Nephron (organoid): ENCODE measurements at regions not wholly inside any gene's neighbourhood (a gene's known extent, or its start where the extent isn't known, plus 50 kb on each side); places are given as distances from the start of the nearest gene placed in this dataset.

Experiments
- H3K27ac Mint-ChIP-seq, 3 experiments: 2 replicates each; pipeline ENCODE4 v1.8.0; 2020; ENCODE audit warnings: mixed read lengths in 3 of 3, mild to moderate bottlenecking in 2 of 3, moderate library complexity in 1 of 3
- H3K27me3 Mint-ChIP-seq: 2 replicates; pipeline ENCODE4 v1.8.0; 2021; ENCODE audit warnings: low read depth, mild to moderate bottlenecking, moderate library complexity, mixed read lengths
- H3K36me3 Mint-ChIP-seq: 2 replicates; pipeline ENCODE4 v1.8.0; 2020; ENCODE audit warnings: low read depth, mixed read lengths
- H3K4me1 Mint-ChIP-seq: 2 replicates; pipeline ENCODE4 v1.8.0; 2020; ENCODE audit warnings: mixed read lengths
- H3K4me3 Mint-ChIP-seq, 3 experiments: 2 replicates each; pipeline ENCODE4 v1.8.0; 2020; ENCODE audit warnings: mild to moderate bottlenecking in 3 of 3, mixed read lengths in 3 of 3, moderate library complexity in 2 of 3
- H3K9me3 Mint-ChIP-seq: 2 replicates; pipeline ENCODE4 v1.8.0; 2020; ENCODE audit warnings: mixed read lengths
- TF ChIP-seq, protein P1 (sequence below), 3 experiments: fragments of 200-600 bp; sonication (generic); IDR thresholded peaks; one replicate each; pipeline ENCODE4 v1.5.0; 2021; ENCODE audit warnings: antibody characterized with exemption in 3 of 3; ENCODE audit not compliant: unreplicated experiment in 3 of 3

GRCh38 chr6:165010556-165011535, 298.6 kb downstream of the C6orf118 start:
- Mint-ChIP-seq H3K27me3 (peaks cover 7% of the 10 kb centered on the region), H3K27ac (no peak overlapping the region), H3K36me3 (no peaks in the 10 kb centered on the region), H3K4me1 (peaks cover 5% of the 10 kb centered on the region), H3K4me3 (no peak overlapping the region), H3K9me3 (peaks cover 4% of the 10 kb centered on the region)
- TF ChIP-seq, protein P1, sequence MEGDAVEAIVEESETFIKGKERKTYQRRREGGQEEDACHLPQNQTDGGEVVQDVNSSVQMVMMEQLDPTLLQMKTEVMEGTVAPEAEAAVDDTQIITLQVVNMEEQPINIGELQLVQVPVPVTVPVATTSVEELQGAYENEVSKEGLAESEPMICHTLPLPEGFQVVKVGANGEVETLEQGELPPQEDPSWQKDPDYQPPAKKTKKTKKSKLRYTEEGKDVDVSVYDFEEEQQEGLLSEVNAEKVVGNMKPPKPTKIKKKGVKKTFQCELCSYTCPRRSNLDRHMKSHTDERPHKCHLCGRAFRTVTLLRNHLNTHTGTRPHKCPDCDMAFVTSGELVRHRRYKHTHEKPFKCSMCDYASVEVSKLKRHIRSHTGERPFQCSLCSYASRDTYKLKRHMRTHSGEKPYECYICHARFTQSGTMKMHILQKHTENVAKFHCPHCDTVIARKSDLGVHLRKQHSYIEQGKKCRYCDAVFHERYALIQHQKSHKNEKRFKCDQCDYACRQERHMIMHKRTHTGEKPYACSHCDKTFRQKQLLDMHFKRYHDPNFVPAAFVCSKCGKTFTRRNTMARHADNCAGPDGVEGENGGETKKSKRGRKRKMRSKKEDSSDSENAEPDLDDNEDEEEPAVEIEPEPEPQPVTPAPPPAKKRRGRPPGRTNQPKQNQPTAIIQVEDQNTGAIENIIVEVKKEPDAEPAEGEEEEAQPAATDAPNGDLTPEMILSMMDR (IDR thresholded peaks at IDR 0.05; ENCODE audit: unreplicated experiment in 3 of 3), result no peak

- Mint-ChIP-seq H3K27ac (no peak overlapping the region), H3K36me3 (peaks cover 3% of the 10 kb centered on the region), H3K4me3 (no peak overlapping the region), H3K9me3 (peaks cover 8% of the 10 kb centered on the region), H3K4me1 (peaks cover 5% of the 10 kb centered on the region), H3K27me3 (peaks cover 4% of the 10 kb centered on the region)
- TF ChIP-seq, protein P1 (IDR thresholded peaks at IDR 0.05; ENCODE audit: unreplicated experiment in 3 of 3), result no peak
These were observed 300.4 kb downstream of the C6orf118 start for GRCh38 chr6:165008971-165009370.

DNA sequence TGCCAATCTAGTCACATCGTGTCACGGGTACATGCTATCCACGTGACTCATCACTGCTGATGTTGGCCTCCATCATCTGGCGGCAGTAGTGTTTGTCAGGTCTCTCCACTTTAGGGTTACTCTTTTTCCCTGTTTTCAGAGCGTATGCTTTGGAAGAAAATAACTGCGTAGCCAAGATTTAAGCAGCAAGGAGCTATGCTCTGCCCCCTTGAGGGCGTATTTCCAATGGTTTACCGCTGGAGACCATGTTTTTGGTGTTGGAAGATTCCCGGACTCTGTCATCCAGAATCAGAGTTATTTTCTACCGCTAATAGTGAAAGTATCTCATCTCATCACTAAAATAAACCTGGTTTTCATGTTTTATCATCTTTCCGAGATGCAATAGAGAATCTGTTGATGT, 306.5 kb downstream of the C6orf118 start:
- H3K27ac Mint-ChIP-seq, result no peak overlapping the region
- H3K27me3 Mint-ChIP-seq, result no peaks in the 10 kb centered on the region
- TF ChIP-seq, protein P1 (IDR thresholded peaks at IDR 0.05; ENCODE audit: unreplicated experiment in 3 of 3), result no peak
- H3K4me1 Mint-ChIP-seq, result no peaks in the 10 kb centered on the region
- peaks cover 3% of the 10 kb centered on the region for H3K36me3 Mint-ChIP-seq
- H3K4me3 Mint-ChIP-seq, result no peak overlapping the region
- H3K9me3 Mint-ChIP-seq, result peaks cover 16% of the 10 kb centered on the region

DNA sequence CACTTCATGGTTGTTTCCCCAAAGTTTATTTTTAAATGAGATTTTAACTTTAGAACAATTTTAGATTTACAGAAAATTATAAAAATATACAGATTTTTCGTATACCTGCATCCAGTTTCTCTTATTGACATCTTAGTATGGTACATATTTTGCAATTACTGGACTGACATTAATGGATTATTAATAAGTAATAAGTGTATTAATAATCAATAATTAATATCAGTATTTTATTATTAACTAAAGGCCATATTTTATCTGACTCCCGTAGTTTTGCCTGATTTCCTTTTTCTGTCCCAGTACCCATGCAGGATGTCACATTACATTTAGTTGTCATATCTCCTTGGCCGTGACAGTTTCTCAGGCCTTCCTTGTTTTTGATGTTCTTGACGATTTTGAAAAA, 307.0 kb downstream of the C6orf118 start:
- TF ChIP-seq, protein P1 (IDR thresholded peaks at IDR 0.05; ENCODE audit: unreplicated experiment in 3 of 3), result no peak
- no peaks in the 10 kb centered on the region for H3K4me1 Mint-ChIP-seq
- H3K27ac Mint-ChIP-seq, result no peak overlapping the region
- H3K4me3 Mint-ChIP-seq, result no peak overlapping the region
- no peaks in the 10 kb centered on the region for H3K27me3 Mint-ChIP-seq
- H3K36me3 Mint-ChIP-seq, result peaks cover 3% of the 10 kb centered on the region
- peaks cover 16% of the 10 kb centered on the region for H3K9me3 Mint-ChIP-seq

DNA sequence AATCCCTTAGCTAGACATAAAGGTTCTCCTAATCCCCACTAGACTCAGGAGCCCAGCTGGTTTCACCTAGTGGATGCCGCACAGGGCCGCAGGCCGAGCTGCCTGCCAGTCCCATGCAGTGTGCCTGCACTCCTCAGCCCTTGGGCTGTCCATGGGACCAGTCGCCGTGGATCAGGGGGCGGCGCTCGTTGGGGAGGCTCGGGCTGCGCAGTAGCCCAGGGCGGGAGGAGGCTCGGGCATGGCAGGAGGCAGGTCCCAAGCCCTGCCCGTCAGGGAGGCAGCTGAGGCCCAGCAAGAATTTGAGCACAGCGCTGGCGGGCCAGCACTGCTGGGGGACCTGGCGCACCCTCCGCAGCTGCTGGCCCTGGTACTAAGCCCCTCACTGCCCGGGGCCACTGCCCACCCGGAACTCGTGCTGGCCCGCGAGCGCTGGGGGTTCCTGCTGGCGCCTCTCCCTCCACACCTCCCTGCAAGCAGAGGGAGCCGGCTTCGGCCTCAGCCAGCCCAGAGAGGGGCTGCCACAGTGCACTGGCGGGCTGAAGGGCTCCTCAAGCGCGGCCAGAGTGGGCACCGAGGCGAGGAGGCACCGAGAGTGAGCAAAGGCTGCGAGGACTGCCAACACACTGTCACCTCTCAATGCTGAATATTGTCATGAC, 307.8 kb downstream of the C6orf118 start:
- TF ChIP-seq, protein P1 (IDR thresholded peaks at IDR 0.05; ENCODE audit: unreplicated experiment in 3 of 3), result no peak
- no peak overlapping the region for H3K27ac Mint-ChIP-seq
- H3K4me3 Mint-ChIP-seq, result no peak overlapping the region
- H3K9me3 Mint-ChIP-seq, result peaks cover 16% of the 10 kb centered on the region
- peaks cover 3% of the 10 kb centered on the region for H3K36me3 Mint-ChIP-seq
- H3K27me3 Mint-ChIP-seq, result no peaks in the 10 kb centered on the region
- no peaks in the 10 kb centered on the region for H3K4me1 Mint-ChIP-seq
